Suprapubic skin (tissue), 3 donors: ENCODE measurements at regions not wholly inside any gene's neighbourhood (a gene's known extent, or its start where the extent isn't known, plus 50 kb on each side); places are given as distances from the start of the nearest gene placed in this dataset.

Experiments used
- CTCF ChIP-seq, 2 donors: fragments of 200-600 bp in 1 of 2; fragments of 450-650 bp in 1 of 2; sonication (generic) in 1 of 2; IDR thresholded peaks; one replicate each; pipeline ENCODE4 v1.5.1; 2016 to 2019; ENCODE audit warnings: antibody characterized with exemption in 2 of 2, mild to moderate bottlenecking in 1 of 2, moderate library complexity in 1 of 2
- EP300 ChIP-seq: sonication (generic); formaldehyde crosslinking; IDR thresholded peaks from one replicate; pipeline ENCODE4 v1.6.1; 2017; ENCODE audit warnings: antibody characterized with exemption

DNA sequence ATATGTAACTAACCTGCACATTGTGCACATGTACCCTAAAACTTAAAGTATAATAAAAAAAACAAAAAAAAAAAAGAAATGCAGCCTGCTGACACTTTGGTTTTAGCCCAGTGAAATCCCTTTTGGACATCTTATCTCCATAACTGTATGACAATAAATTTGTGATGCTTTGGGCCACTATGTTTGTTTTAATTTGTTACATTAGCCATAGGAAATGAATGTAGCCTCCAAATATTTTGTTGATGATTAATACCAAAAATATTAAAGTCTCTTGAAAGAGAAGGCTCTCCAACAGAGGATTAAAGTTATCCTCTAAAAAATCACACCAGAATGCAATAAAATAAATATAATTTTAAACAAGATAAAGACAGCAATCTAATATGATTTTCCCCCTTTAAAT, 852.7 kb upstream of the SLIT2 start:
- TF ChIP-seq CTCF (IDR thresholded peaks at IDR 0.05) (no peak), EP300 (no peak)
